ENCODE measurements at regions not wholly inside any gene's neighbourhood (a gene's known extent, or its start where the extent isn't known, plus 50 kb on each side); places are given as distances from the start of the nearest gene placed in this dataset.

- TF ChIP-seq ATF3 (IDR thresholded peaks at IDR 0.05; ENCODE audit: insufficient read depth, low read depth, low read length) (no peak), CREB1 (IDR thresholded peaks at IDR 0.05) (no peak), KDM1A (IDR thresholded peaks at IDR 0.05; ENCODE audit: borderline replicate concordance, low read length) (no peak), CTCF (IDR thresholded peaks at IDR 0.05; ENCODE audit: control extremely low read depth in 1 of 3, insufficient read depth in 1 of 3, low read depth in 1 of 3, low read length in 3 of 3) (no peak)
These were observed 57.0 kb downstream of the TET3 start for GRCh38 chr2:74041726-74042125.
